Activated CD8-positive, alpha-beta T cell treated with anti-CD3 and anti-CD28 coated beads, Interleukin-2, amount 10 ng/mL, durations not matched to agents 7 days and 5 days (primary cell): ENCODE measurements at regions not wholly inside any gene's neighbourhood (a gene's known extent, or its start where the extent isn't known, plus 50 kb on each side); places are given as distances from the start of the nearest gene placed in this dataset.
"Not testable (repeated sequence)": the region's sequence is repeated elsewhere in the genome, so short reads cannot be mapped to it uniquely, and the experiment has no call there.

Experiments used
- ATAC-seq: fragments of 150-1000 bp; cut with Tn5 transposase; one replicate; pipeline ENCODE4 v1.10.0; 2021; ENCODE audit warnings: moderate library complexity
- CTCF ChIA-PET: fragments of 350-600 bp; sonication (Branson Sonifier 250); formaldehyde crosslinking; loops from one replicate; lab custom pipeline; 2021; ENCODE audit warnings: antibody characterized with exemption; lab: Charles Lee
- POLR2A ChIA-PET: fragments of 350-600 bp; sonication (Branson Sonifier 250); formaldehyde crosslinking; loops from one replicate; lab custom pipeline; 2021; ENCODE audit warnings: antibody characterized with exemption; lab: Charles Lee
- DNase-seq: peaks from one replicate; pipeline ENCODE4 v3.0.0-alpha.2; 2020
- H3K27ac Mint-ChIP-seq: one replicate; pipeline ENCODE4 v1.8.0; 2021; ENCODE audit warnings: mild to moderate bottlenecking, mixed read lengths
- H3K27me3 Mint-ChIP-seq: one replicate; pipeline ENCODE4 v1.8.0; 2021; ENCODE audit warnings: low read depth, mixed read lengths
- H3K36me3 Mint-ChIP-seq: one replicate; pipeline ENCODE4 v1.8.0; 2021; ENCODE audit warnings: low read depth, mixed read lengths
- H3K4me1 Mint-ChIP-seq: one replicate; pipeline ENCODE4 v1.8.0; 2021; ENCODE audit warnings: low read depth, mixed read lengths
- H3K4me3 Mint-ChIP-seq: one replicate; pipeline ENCODE4 v1.8.0; 2021; ENCODE audit warnings: mild to moderate bottlenecking, mixed read lengths
- H3K9me3 Mint-ChIP-seq: one replicate; pipeline ENCODE4 v1.8.0; 2022; ENCODE audit warnings: mixed read lengths; ENCODE audit not compliant: insufficient read depth

DNA sequence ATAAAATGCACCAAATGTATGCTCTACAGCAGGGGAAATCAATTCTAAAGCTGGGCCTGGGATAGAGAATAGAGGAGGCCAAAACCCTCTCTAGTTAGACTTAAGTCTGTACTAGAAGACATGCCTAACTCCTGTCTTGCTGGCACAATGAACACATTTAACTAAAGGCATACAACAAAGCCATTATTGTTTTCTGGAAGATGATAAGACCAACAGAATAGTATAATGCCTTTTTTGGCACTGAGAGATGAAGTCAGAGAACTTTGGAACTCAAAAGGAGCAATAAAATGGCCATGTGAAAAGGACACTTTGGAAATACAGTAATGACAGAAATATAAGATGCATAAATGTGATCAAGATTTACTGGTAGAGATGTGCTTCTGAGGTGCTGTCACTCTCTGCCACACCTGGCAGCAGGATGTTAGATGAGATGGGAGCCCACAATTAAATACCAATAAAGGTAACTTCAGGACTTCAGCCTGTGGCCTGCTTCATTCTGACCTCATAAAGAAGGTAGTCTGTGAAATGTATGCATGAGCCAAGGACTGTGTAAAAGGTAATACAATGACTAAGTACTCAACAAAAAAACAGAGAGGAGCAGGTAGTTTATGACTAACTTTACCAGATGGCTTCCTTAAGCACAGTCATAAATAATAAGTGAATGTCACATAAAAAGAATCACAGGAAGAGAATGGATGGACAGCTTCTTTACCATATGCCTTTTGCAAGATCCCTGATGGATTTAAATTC is 333.4 kb downstream of the BCKDHB start:
- H3K36me3 Mint-ChIP-seq: no peaks in the 10 kb centered on the region
- CTCF ChIA-PET: no interaction called here
- DNase-seq: no peak
- H3K4me3 Mint-ChIP-seq: no peak overlapping the region
- no peaks in the 10 kb centered on the region for H3K9me3 Mint-ChIP-seq
- POLR2A ChIA-PET: no interaction called here
- no peaks in the 10 kb centered on the region for H3K4me1 Mint-ChIP-seq
- no peak for ATAC-seq
- no peaks in the 10 kb centered on the region for H3K27me3 Mint-ChIP-seq
- H3K27ac Mint-ChIP-seq: no peak overlapping the region

DNA sequence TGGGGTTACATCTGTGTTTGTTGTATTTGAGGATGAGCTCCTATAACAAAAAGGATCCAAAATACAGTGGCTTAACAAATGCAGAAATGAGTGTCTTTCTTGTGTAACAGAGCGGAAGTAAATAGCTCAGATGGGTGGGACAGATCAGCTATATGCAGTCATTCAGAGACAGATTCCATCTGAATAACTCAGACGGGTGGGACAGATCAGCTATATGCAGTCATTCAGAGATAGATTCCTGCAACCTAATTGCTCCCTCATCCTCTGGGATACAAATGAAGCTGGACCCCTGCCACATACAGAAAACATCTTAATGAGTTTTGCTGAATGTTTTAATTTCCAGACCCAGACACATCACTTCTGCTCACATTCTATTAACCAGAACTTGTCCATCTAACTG is 332.3 kb downstream of the BCKDHB start:
- H3K27me3 Mint-ChIP-seq: no peaks in the 10 kb centered on the region
- H3K9me3 Mint-ChIP-seq: no peaks in the 10 kb centered on the region
- H3K4me1 Mint-ChIP-seq: no peaks in the 10 kb centered on the region
- ChIA-PET POLR2A (no interaction called here), CTCF (no interaction called here)
- no peaks in the 10 kb centered on the region for H3K36me3 Mint-ChIP-seq
- no peak overlapping the region for H3K4me3 Mint-ChIP-seq
- ATAC-seq (no peak), DNase-seq (no peak)
- H3K27ac Mint-ChIP-seq: no peak overlapping the region

DNA sequence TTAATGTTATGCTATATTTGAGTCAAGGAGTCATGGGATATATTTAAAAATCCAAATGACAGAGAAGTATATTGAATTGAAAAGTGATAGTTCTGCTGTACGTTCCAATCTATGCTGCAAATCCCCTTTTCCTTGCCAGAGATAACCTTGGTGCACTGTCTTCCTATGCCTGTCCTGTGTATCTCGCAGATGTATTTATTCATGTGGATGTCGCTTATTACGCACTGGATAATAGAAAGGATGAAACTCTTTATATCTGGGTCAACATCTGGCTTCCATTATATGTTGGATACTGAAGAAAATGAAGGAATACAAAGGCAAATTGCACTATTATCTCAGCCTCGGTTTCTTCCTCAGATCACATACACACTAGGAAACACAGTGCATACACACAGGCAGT is 331.3 kb downstream of the BCKDHB start:
- no peak for DNase-seq
- Mint-ChIP-seq H3K4me3 (no peak overlapping the region), H3K27ac (no peak overlapping the region), H3K36me3 (no peaks in the 10 kb centered on the region), H3K27me3 (no peaks in the 10 kb centered on the region), H3K9me3 (no peaks in the 10 kb centered on the region), H3K4me1 (no peaks in the 10 kb centered on the region)
- CTCF ChIA-PET: no interaction called here
- ATAC-seq: no peak
- POLR2A ChIA-PET: no interaction called here

DNA sequence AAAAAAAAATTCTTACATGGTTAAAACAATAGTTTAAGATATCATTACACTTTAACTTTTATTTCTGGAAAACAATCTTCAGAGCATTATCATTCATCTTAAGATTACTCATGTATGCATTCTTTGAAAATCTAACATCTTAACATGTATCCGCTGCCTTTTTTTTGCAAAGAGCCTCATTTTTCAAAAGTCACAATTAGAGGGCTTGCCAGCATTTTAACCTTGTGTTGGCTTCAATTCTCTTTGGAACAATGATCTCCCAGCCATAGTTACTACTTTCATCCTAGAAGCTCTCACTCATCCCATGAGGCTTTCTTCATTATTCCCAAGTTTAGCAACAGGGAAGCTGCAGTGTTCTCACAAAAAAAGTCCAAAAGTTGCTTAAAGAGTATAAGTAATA is 330.8 kb downstream of the BCKDHB start:
- Mint-ChIP-seq H3K27ac (no peak overlapping the region), H3K36me3 (no peaks in the 10 kb centered on the region), H3K4me3 (no peak overlapping the region), H3K27me3 (no peaks in the 10 kb centered on the region), H3K4me1 (no peaks in the 10 kb centered on the region), H3K9me3 (no peaks in the 10 kb centered on the region)
- CTCF ChIA-PET: no interaction called here
- no peak for ATAC-seq
- no peak for DNase-seq
- POLR2A ChIA-PET: no interaction called here

DNA sequence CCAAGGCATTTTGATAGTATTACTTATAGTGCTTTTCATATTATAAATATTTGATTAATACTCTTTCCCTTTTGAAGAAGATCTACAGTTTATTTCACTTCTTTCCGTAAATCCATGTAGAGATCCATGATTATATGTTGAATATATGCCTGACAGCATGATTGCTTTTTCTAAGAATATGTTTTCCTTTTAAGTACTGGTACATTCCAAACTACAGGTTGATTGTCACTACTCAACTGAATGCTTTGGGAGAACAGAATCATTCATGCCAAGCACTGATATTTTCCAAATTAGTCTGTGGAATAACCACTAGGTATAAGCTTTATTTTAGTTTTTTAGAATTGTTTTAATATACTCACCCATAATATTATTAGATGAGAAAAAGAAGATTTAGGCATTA is 330.2 kb downstream of the BCKDHB start:
- CTCF ChIA-PET: no interaction called here

DNA sequence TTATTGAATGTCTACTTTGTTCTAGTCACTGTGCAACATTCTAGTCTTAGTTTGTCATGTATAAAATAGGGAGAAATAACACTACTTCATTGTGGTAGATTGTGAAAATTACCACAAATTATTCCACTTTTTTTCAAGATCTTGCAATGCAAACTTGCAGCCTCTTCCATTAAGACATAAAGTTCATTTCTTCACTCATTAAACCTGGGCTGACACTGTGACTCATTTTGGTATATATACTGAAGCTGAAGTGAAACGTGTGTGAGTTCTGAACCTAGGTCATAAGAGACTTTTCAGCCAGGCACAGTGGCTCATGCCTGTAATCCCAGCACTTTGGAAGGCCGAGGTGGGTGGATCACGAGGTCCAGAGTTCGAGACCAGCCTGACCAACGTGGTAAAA is 329.0 kb downstream of the BCKDHB start:
- POLR2A ChIA-PET: no interaction called here
- Mint-ChIP-seq H3K9me3 (no peaks in the 10 kb centered on the region), H3K36me3 (no peaks in the 10 kb centered on the region), H3K4me3 (no peak overlapping the region), H3K4me1 (no peaks in the 10 kb centered on the region), H3K27me3 (no peaks in the 10 kb centered on the region), H3K27ac (no peak overlapping the region)
- no peak for DNase-seq
- no peak for ATAC-seq
- CTCF ChIA-PET: no interaction called here

More for the DNA sequence above, 330.2 kb downstream of the BCKDHB start:
- Mint-ChIP-seq H3K9me3 (no peaks in the 10 kb centered on the region), H3K27ac (no peak overlapping the region), H3K36me3 (no peaks in the 10 kb centered on the region), H3K27me3 (no peaks in the 10 kb centered on the region), H3K4me1 (no peaks in the 10 kb centered on the region), H3K4me3 (no peak overlapping the region)
- DNase-seq (no peak), ATAC-seq (no peak)
- POLR2A ChIA-PET: no interaction called here

DNA sequence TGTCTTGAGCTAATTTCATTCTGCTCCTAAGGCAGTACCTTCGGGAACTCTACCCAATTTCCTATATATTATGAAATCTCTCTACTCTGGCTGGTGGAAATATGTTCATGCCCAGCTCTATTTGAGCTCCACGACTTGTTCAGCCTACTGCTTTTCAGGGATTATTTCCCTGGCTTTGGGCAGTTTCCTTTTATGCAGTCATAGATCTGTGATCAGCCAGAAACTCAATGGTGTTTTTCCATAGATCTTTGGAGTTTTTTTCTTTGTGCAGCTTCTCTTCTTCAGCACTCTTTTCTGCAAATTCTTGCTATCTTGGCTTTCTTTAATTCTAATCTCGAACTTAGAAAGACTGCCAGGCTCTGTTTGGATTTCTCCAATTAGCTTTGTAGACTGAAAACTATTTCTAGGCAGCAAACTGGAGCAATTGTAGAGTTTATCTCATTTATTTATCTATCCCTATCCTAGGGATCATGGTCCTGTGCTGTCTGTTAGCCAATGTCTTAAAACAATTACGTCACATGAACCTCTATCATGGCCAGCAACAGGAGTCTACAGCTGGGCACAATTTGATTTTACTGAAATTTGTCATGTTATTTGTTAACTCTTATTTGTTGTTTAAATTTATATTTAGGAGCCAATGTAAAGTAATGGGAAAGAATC is 328.4 kb downstream of the BCKDHB start:
- CTCF ChIA-PET: no interaction called here
- no peak for ATAC-seq
- no peaks in the 10 kb centered on the region for H3K9me3 Mint-ChIP-seq
- POLR2A ChIA-PET: no interaction called here
- no peaks in the 10 kb centered on the region for H3K27me3 Mint-ChIP-seq
- DNase-seq: no peak
- H3K4me1 Mint-ChIP-seq: no peaks in the 10 kb centered on the region
- no peak overlapping the region for H3K4me3 Mint-ChIP-seq
- no peak overlapping the region for H3K27ac Mint-ChIP-seq
- H3K36me3 Mint-ChIP-seq: no peaks in the 10 kb centered on the region

DNA sequence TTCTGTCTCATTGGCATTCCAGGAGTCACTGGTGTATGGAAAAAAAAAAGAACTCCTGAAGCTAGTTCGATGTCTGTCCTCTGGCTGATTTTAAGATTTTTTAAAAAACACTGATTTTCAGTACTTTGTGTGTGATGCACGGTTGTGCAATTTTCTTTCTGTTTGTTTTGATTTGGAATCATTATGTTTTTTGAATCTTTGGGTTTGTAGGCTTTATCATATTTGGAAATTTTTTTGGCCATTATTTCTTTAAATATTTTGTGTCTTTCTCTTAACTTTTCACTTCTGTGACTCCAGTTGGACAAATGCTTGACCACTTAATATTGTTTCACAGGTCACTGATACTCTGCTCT is 327.2 kb downstream of the BCKDHB start:
- no peaks in the 10 kb centered on the region for H3K36me3 Mint-ChIP-seq
- H3K4me1 Mint-ChIP-seq: no peaks in the 10 kb centered on the region
- H3K27me3 Mint-ChIP-seq: no peaks in the 10 kb centered on the region
- H3K4me3 Mint-ChIP-seq: no peak overlapping the region
- DNase-seq: no peak
- no peak overlapping the region for H3K27ac Mint-ChIP-seq
- no peak for ATAC-seq
- H3K9me3 Mint-ChIP-seq: no peaks in the 10 kb centered on the region
- ChIA-PET CTCF (no interaction called here), POLR2A (no interaction called here)

DNA sequence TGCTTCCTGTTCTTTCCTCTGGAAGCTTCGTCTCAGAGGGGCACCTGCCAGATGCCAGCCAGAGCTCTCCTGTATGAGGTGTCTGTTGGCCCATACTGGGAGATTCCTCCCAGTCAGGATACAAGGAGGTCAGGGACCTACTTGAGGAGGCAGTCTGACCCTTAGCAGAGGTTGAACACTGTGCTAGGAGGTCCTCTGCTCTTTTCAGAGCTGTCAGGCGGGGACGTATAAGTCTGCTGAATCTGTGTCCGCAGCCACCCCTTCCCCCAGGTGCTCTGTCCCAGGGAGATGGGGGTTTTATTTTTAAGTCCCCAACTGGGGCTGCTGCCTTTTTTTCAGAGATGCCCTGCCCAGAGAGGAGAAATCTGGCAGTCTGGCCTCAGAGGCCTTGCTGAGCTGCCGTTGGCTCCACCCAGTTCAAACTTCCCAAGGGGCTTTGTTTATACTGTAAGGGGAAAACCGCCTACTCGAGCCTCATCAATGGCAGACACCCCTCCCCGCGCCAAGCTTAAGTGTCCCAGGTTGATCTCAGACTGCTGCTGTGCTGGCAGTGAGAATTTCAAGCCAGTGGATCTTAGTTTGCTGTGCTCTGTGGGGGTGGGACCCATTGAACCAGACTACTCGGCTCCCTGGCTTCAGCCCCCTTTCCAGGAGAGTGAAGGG is 326.7 kb downstream of the BCKDHB start:
- Mint-ChIP-seq H3K27ac (no peak overlapping the region), H3K4me1 (no peaks in the 10 kb centered on the region), H3K27me3 (no peaks in the 10 kb centered on the region), H3K36me3 (no peaks in the 10 kb centered on the region), H3K9me3 (no peaks in the 10 kb centered on the region), H3K4me3 (no peak overlapping the region)
- ATAC-seq (no peak), DNase-seq (no peak)
- POLR2A ChIA-PET: no interaction called here
- CTCF ChIA-PET: interaction anchor here (0.6 kb wide), 1 partner anchor 319 kb away, joined by 3 read pairs; no protein-coding TSS in a partner anchor

DNA sequence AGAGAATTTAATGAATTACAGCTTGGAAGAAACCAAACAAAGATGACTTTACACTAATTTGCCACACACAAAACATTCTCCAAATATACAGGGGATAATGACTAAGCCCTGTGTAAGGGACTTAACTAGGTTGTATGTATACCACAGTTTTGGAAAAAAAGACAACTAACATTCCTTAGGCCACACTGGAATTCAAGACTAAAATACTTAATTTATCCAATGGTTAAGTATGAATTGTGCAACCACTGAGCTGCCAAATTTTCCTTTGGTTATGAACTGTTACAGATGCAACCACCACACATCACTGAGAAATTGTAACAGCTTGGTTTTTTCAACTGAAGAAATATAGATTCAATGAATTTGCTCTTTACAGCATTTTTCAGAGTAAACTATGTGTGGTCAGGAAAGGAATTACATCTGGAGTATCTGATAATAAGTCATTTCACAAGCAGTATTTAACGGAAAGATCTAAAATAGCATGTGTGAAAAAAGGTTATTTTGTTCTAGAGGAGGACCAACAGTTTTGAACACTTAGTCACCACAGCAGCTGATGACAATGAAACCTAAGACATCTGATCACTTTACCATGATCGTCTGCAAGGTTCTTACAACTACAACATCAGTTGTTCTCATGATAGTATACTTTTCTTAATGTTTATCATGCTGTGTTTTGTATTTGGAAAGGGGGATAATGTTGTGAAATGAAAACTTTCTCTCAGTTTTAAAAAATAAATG is 318.8 kb downstream of the BCKDHB start:
- no peak for ATAC-seq
- no peaks in the 10 kb centered on the region for H3K27me3 Mint-ChIP-seq
- no peak for DNase-seq
- peaks cover 22% of the 10 kb centered on the region for H3K9me3 Mint-ChIP-seq
- no peaks in the 10 kb centered on the region for H3K4me1 Mint-ChIP-seq
- POLR2A ChIA-PET: no interaction called here
- CTCF ChIA-PET: interaction anchor here (1.0 kb wide), 1 partner anchor 211 kb away, joined by 3 read pairs; no protein-coding TSS in a partner anchor
- H3K36me3 Mint-ChIP-seq: no peaks in the 10 kb centered on the region
- H3K4me3 Mint-ChIP-seq: no peak overlapping the region
- no peak overlapping the region for H3K27ac Mint-ChIP-seq

DNA sequence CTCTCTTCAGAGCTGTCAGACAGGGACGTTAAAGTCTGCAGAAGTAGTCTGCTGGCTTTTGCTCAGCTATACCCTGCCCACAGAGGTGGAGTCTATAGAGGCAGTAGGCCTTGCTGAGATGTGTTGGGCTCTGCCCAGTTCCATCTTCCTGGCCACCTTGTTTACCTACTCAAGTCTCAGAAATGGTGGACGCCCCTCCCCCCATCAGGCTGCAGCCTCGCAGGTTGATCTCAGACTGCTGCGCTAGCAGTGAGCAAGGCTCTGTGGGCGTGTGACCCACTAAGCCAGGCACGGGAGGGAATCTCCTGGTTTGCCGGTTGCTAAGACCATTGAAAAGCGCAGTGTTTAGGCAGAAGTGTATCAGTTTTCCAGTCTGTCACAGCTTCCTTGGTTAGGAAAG is 305.0 kb downstream of the BCKDHB start:
- Mint-ChIP-seq H3K9me3 (peaks cover 14% of the 10 kb centered on the region), H3K4me3 (no peak overlapping the region), H3K4me1 (no peaks in the 10 kb centered on the region), H3K27ac (no peak overlapping the region), H3K36me3 (no peaks in the 10 kb centered on the region), H3K27me3 (no peaks in the 10 kb centered on the region)
- ATAC-seq: no peak
- POLR2A ChIA-PET: no interaction called here
- DNase-seq: no peak
- CTCF ChIA-PET: no interaction called here

DNA sequence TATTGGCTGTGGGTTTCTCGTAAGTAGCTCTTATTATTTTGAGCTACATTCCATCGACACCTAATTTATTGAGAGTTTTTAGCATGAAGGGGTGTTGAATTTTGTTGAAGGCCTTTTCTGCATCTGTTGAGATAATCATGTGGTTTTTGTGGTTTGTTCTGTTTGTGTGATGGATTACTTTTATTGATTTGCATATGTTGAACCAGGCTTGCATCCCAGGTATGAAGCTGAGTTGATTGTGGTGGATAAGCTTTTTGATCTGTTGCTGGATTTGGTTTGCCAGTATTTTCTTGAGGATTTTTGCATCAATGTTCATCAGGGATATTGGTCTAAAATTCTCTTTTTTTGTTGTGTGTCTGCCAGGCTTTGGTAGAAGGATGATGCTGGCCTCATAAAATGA is 301.5 kb downstream of the BCKDHB start:
- H3K9me3 Mint-ChIP-seq, H3K36me3 Mint-ChIP-seq, H3K4me3 Mint-ChIP-seq, DNase-seq, POLR2A ChIA-PET, H3K27ac Mint-ChIP-seq, ATAC-seq, H3K4me1 Mint-ChIP-seq, H3K27me3 Mint-ChIP-seq: not testable (repeated sequence)
- CTCF ChIA-PET: interaction anchor here (0.6 kb wide), 1 partner anchor 117 kb away, joined by 3 read pairs; no protein-coding TSS in a partner anchor
